ENCODE measurements at regions not wholly inside any gene's neighbourhood (a gene's known extent, or its start where the extent isn't known, plus 50 kb on each side); places are given as distances from the start of the nearest gene placed in this dataset.

GRCh38 chr10:78982726-78983125 lies 86.0 kb upstream of the ZMIZ1 start:
- TF ChIP-seq CTCF (IDR thresholded peaks at IDR 0.05; ENCODE audit: low read length) (no peak), EZH2 (IDR thresholded peaks at IDR 0.05; ENCODE audit: borderline replicate concordance, low read length) (no peak)
